ENCODE measurements at regions not wholly inside any gene's neighbourhood (a gene's known extent, or its start where the extent isn't known, plus 50 kb on each side); places are given as distances from the start of the nearest gene placed in this dataset.

DNA sequence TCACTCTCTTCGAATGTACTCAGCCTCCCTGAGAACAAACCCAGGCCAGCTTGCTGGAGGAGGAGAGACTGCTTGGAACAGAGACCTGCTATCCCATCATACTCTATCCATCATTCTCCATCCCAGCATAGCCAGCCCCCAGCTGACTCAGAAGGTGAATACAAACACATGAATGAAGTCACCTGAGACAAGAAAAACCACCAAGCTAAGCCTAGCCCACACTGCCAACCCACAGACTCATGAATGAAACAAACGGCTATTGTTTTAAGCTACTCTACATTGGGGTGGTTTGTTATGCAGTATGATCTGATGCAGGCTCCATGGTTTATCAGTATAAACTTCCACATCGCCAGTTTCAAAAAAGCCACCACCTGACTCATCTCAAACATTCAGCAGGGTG lies 395.6 kb downstream of the SETD4 start:
- no peak for DNase-seq (ENCODE audit: unreplicated experiment)
- H3K4me1 Mint-ChIP-seq (ENCODE audit: insufficient read depth, unreplicated experiment) = no peaks in the 10 kb centered on the region
- intact Hi-C loops (cut with micrococcal nuclease) = no loop called here
- H3K4me3 Mint-ChIP-seq (ENCODE audit: unreplicated experiment) = no peak overlapping the region
- CTCF ChIA-PET = interaction anchor here (0.6 kb wide), 1 partner anchor 284 kb away, joined by 4 read pairs; no protein-coding TSS in a partner anchor
- no peak overlapping the region for H3K27ac Mint-ChIP-seq (ENCODE audit: low read depth, unreplicated experiment)
- peaks cover 48% of the 10 kb centered on the region for H3K27me3 Mint-ChIP-seq (ENCODE audit: insufficient read depth, unreplicated experiment)
- H3K9me3 Mint-ChIP-seq (ENCODE audit: unreplicated experiment) = no peaks in the 10 kb centered on the region
- POLR2A ChIA-PET = interaction anchor here (0.7 kb wide), 1 partner anchor 97 kb away, joined by 3 read pairs; no protein-coding TSS in a partner anchor
- H3K36me3 Mint-ChIP-seq (ENCODE audit: insufficient read depth, unreplicated experiment) = no peaks in the 10 kb centered on the region
- no TSS peak for BruUV-seq (replicated peaks)
- TF ChIP-seq, protein P1, sequence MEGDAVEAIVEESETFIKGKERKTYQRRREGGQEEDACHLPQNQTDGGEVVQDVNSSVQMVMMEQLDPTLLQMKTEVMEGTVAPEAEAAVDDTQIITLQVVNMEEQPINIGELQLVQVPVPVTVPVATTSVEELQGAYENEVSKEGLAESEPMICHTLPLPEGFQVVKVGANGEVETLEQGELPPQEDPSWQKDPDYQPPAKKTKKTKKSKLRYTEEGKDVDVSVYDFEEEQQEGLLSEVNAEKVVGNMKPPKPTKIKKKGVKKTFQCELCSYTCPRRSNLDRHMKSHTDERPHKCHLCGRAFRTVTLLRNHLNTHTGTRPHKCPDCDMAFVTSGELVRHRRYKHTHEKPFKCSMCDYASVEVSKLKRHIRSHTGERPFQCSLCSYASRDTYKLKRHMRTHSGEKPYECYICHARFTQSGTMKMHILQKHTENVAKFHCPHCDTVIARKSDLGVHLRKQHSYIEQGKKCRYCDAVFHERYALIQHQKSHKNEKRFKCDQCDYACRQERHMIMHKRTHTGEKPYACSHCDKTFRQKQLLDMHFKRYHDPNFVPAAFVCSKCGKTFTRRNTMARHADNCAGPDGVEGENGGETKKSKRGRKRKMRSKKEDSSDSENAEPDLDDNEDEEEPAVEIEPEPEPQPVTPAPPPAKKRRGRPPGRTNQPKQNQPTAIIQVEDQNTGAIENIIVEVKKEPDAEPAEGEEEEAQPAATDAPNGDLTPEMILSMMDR (IDR thresholded peaks at IDR 0.05; ENCODE audit: unreplicated experiment) = no peak

DNA sequence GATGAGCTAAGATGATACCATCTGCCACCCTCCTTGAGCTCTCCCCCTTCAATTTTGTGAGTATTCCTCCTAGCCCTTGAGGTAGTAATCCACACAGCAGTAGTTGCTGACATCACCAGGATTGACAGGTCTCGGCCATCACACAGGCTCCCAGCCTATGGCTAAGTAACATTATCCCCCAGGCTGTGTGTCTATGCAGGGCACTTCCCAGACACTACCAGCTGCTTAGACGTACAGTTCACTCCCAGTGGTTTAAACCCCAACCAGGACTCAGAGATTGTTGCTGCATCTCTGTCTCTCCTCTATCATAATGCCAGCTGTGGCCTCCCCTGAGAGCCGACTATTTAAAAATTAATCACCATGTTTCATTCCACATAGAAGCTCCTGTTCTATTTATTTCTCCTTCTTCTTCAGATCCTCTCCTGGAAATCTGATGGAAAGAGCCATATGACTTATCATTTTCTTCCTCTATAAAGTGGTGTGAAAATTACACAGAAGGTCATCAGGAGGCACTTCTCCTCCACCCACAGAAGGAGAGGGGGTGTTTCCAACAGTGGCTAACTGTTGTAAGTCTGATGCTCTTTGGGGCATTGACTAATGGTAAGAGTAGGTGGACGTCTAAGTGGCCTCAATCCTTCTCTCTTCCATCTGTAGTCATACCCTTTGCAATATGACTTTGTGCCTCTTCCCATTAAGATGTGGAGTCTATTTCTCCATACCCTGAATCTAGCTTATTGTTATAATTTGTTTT lies 396.3 kb downstream of the SETD4 start:
- intact Hi-C loops (cut with micrococcal nuclease) = no loop called here
- H3K27ac Mint-ChIP-seq (ENCODE audit: low read depth, unreplicated experiment) = no peak overlapping the region
- CTCF ChIA-PET = no interaction called here
- TF ChIP-seq, protein P1 (IDR thresholded peaks at IDR 0.05; ENCODE audit: unreplicated experiment) = no peak
- POLR2A ChIA-PET = interaction anchor here (0.7 kb wide), 1 partner anchor 97 kb away, joined by 3 read pairs; no protein-coding TSS in a partner anchor
- H3K36me3 Mint-ChIP-seq (ENCODE audit: insufficient read depth, unreplicated experiment) = no peaks in the 10 kb centered on the region
- H3K4me3 Mint-ChIP-seq (ENCODE audit: unreplicated experiment) = no peak overlapping the region
- no TSS peak for BruUV-seq (replicated peaks)
- no peaks in the 10 kb centered on the region for H3K9me3 Mint-ChIP-seq (ENCODE audit: unreplicated experiment)
- peaks cover 48% of the 10 kb centered on the region for H3K27me3 Mint-ChIP-seq (ENCODE audit: insufficient read depth, unreplicated experiment)
- DNase-seq (ENCODE audit: unreplicated experiment) = no peak
- H3K4me1 Mint-ChIP-seq (ENCODE audit: insufficient read depth, unreplicated experiment) = no peaks in the 10 kb centered on the region

DNA sequence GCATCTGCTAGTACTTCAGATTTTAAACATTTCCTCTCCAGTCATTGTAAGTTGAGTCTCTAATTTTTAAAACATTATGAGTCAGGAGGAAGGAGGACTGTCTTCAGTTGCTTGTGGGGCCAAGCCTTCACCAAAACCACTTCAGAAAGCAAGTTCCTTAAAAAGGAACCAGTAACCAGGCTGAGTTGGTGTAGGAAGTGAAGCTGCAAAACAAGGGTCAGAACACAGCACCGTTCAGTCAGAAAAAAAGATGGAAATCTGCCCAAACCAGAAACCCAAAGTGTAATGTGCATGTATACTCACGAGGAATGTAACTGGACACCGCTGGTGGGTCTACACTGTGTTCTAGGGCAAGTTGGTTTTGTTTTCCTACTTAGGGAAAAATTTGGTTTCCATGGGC lies 402.1 kb downstream of the SETD4 start:
- Mint-ChIP-seq H3K36me3 (ENCODE audit: insufficient read depth, unreplicated experiment) (no peaks in the 10 kb centered on the region), H3K27ac (ENCODE audit: low read depth, unreplicated experiment) (no peak overlapping the region), H3K27me3 (ENCODE audit: insufficient read depth, unreplicated experiment) (peaks cover 20% of the 10 kb centered on the region)

DNA sequence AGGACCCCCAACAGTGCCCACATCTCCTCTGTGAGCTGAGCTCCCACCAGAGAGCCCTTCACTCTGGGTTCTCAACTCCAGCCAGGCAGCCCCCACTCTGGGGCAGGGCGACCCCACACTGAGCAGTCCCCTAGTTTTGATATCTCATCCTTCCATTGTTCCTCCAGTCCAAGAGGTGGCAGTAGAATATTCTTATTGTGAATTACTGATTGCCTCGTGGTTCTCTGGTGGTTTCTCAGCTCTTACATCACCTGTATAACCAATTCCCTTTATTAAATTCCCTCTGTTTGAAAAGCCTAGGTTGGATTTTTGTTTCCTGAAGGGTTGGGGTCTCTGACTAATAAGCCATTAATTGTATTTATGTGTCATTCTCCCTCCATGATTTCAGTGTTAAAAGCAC lies 407.5 kb downstream of the SETD4 start:
- Mint-ChIP-seq H3K27ac (ENCODE audit: low read depth, unreplicated experiment) (no peak overlapping the region), H3K27me3 (ENCODE audit: insufficient read depth, unreplicated experiment) (no peaks in the 10 kb centered on the region), H3K9me3 (ENCODE audit: unreplicated experiment) (no peaks in the 10 kb centered on the region), H3K4me1 (ENCODE audit: insufficient read depth, unreplicated experiment) (no peaks in the 10 kb centered on the region), H3K36me3 (ENCODE audit: insufficient read depth, unreplicated experiment) (no peaks in the 10 kb centered on the region), H3K4me3 (ENCODE audit: unreplicated experiment) (no peak overlapping the region)
- TF ChIP-seq, protein P1 (IDR thresholded peaks at IDR 0.05; ENCODE audit: unreplicated experiment) = no peak
- ChIA-PET POLR2A (no interaction called here), CTCF (interaction anchor here (0.6 to 1.1 kb wide), 2 partner anchors 37 to 177 kb away, joined by 3 read pairs; no protein-coding TSS in a partner anchor)
- no TSS peak for BruUV-seq (replicated peaks)
- intact Hi-C loops (cut with micrococcal nuclease) = no loop called here
- DNase-seq (ENCODE audit: unreplicated experiment) = no peak

More for the DNA sequence above, 402.1 kb downstream of the SETD4 start:
- no peaks in the 10 kb centered on the region for H3K4me1 Mint-ChIP-seq (ENCODE audit: insufficient read depth, unreplicated experiment)
- BruUV-seq (replicated peaks) = no TSS peak
- TF ChIP-seq, protein P1 (IDR thresholded peaks at IDR 0.05; ENCODE audit: unreplicated experiment) = no peak
- ChIA-PET POLR2A (no interaction called here), CTCF (no interaction called here)
- peak; percentile 40 for DNase-seq (ENCODE audit: unreplicated experiment)
- no peak overlapping the region for H3K4me3 Mint-ChIP-seq (ENCODE audit: unreplicated experiment)
- intact Hi-C loops (cut with micrococcal nuclease) = no loop called here
- H3K9me3 Mint-ChIP-seq (ENCODE audit: unreplicated experiment) = no peaks in the 10 kb centered on the region

Measured in MCF 10A (cell line).